ENCODE measurements at regions not wholly inside any gene's neighbourhood (a gene's known extent, or its start where the extent isn't known, plus 50 kb on each side); places are given as distances from the start of the nearest gene placed in this dataset.
"Not testable (repeated sequence)": the region's sequence is repeated elsewhere in the genome, so short reads cannot be mapped to it uniquely, and the experiment has no call there.

- H3K27ac Mint-ChIP-seq = no peak overlapping the region
- Histone ChIP-seq H3K27me3 (no peaks in the 10 kb centered on the region), H2AFZ (replicated peaks) (peak overlapping the region; percentile 88), H3K27ac (no peak overlapping the region), H3K4me1 (no peaks in the 10 kb centered on the region), H4K20me1 (ENCODE audit: low read depth) (no peaks in the 10 kb centered on the region), H3K9ac (no peak overlapping the region), H3K36me3 (no peaks in the 10 kb centered on the region), H3K9me3 (ENCODE audit: low read depth) (no peaks in the 10 kb centered on the region), H3K4me2 (no peak overlapping the region), H3K79me2 (ENCODE audit: low read depth) (no peaks in the 10 kb centered on the region), H3K4me3 (no peak overlapping the region), H3F3A (ENCODE audit: low read depth) (no peaks in the 10 kb centered on the region)
- H3K9me3 Mint-ChIP-seq = no peaks in the 10 kb centered on the region
- TF ChIP-seq EZH2phosphoT487 (IDR thresholded peaks at IDR 0.05) = no peak
- no peak for TF ChIP-seq CTCF (IDR thresholded peaks at IDR 0.05)
- TF ChIP-seq EZH2 (IDR thresholded peaks at IDR 0.05) = no peak
- H3K4me1 Mint-ChIP-seq = no peaks in the 10 kb centered on the region
- no peaks in the 10 kb centered on the region for H3K36me3 Mint-ChIP-seq
- peaks cover 2% of the 10 kb centered on the region for H3K27me3 Mint-ChIP-seq (ENCODE audit: insufficient read depth, low read depth)
- H3K4me3 Mint-ChIP-seq = no peak overlapping the region
- no peak for DNase-seq (ENCODE audit: low spot score)
These were observed 131.2 kb upstream of the RMP24 start for GRCh38 chr18:35841283-35841682.

GRCh38 chr18:35842536-35842935 lies 129.9 kb upstream of the RMP24 start:
- no peaks in the 10 kb centered on the region for H3K27me3 ChIP-seq
- H3K27me3 Mint-ChIP-seq (ENCODE audit: insufficient read depth, low read depth) = peaks cover 2% of the 10 kb centered on the region
- no peaks in the 10 kb centered on the region for H3K9me3 Mint-ChIP-seq
- no peak overlapping the region for H3K27ac ChIP-seq
- no peak for TF ChIP-seq CTCF (IDR thresholded peaks at IDR 0.05)
- no peak for TF ChIP-seq EZH2 (IDR thresholded peaks at IDR 0.05)
- no peak for TF ChIP-seq EZH2phosphoT487 (IDR thresholded peaks at IDR 0.05)
- DNase-seq (ENCODE audit: low spot score) = no peak
- no peaks in the 10 kb centered on the region for H4K20me1 ChIP-seq (ENCODE audit: low read depth)
- H3K4me3 Mint-ChIP-seq = no peak overlapping the region
- H3K9me3 ChIP-seq (ENCODE audit: low read depth) = no peaks in the 10 kb centered on the region
- no peak overlapping the region for H3K9ac ChIP-seq
- H3K4me3 ChIP-seq = no peak overlapping the region
- no peaks in the 10 kb centered on the region for H3K4me1 ChIP-seq
- no peak overlapping the region for H3K27ac Mint-ChIP-seq
- H3K36me3 Mint-ChIP-seq = no peaks in the 10 kb centered on the region
- H2AFZ ChIP-seq (replicated peaks) = peak overlapping the region; percentile 88
- H3K36me3 ChIP-seq = no peaks in the 10 kb centered on the region
- no peaks in the 10 kb centered on the region for H3K79me2 ChIP-seq (ENCODE audit: low read depth)
- H3K4me1 Mint-ChIP-seq = no peaks in the 10 kb centered on the region
- H3F3A ChIP-seq (ENCODE audit: low read depth) = no peaks in the 10 kb centered on the region
- H3K4me2 ChIP-seq = no peak overlapping the region

GRCh38 chr18:35848321-35848720 lies 124.2 kb upstream of the RMP24 start:
- not testable (repeated sequence) for H3K36me3 ChIP-seq; H3K9me3 Mint-ChIP-seq; H3K4me1 Mint-ChIP-seq; H3F3A ChIP-seq (ENCODE audit: low read depth); H2AFZ ChIP-seq (replicated peaks); H3K4me3 ChIP-seq; H3K27me3 Mint-ChIP-seq (ENCODE audit: insufficient read depth, low read depth); DNase-seq (ENCODE audit: low spot score); H3K4me2 ChIP-seq; H3K9ac ChIP-seq; H3K36me3 Mint-ChIP-seq; H3K9me3 ChIP-seq (ENCODE audit: low read depth); H3K27ac ChIP-seq; H3K27ac Mint-ChIP-seq; H4K20me1 ChIP-seq (ENCODE audit: low read depth); H3K27me3 ChIP-seq; H3K4me1 ChIP-seq; H3K79me2 ChIP-seq (ENCODE audit: low read depth); H3K4me3 Mint-ChIP-seq

- H3K9me3 ChIP-seq (ENCODE audit: low read depth); H3K4me2 ChIP-seq; H2AFZ ChIP-seq (replicated peaks); H3K4me3 Mint-ChIP-seq; H4K20me1 ChIP-seq (ENCODE audit: low read depth); H3K27ac Mint-ChIP-seq; H3K4me1 ChIP-seq; H3K36me3 ChIP-seq; H3F3A ChIP-seq (ENCODE audit: low read depth); H3K9ac ChIP-seq; H3K27me3 Mint-ChIP-seq (ENCODE audit: insufficient read depth, low read depth); H3K4me1 Mint-ChIP-seq; H3K27ac ChIP-seq; H3K36me3 Mint-ChIP-seq; H3K4me3 ChIP-seq; H3K27me3 ChIP-seq; DNase-seq (ENCODE audit: low spot score); H3K79me2 ChIP-seq (ENCODE audit: low read depth); H3K9me3 Mint-ChIP-seq: not testable (repeated sequence)
These were observed 123.2 kb upstream of the RMP24 start for GRCh38 chr18:35849241-35849640.

Measured in neural progenitor cell (in vitro differentiated cells).